ENCODE measurements at regions not wholly inside any gene's neighbourhood (a gene's known extent, or its start where the extent isn't known, plus 50 kb on each side); places are given as distances from the start of the nearest gene placed in this dataset.

DNA sequence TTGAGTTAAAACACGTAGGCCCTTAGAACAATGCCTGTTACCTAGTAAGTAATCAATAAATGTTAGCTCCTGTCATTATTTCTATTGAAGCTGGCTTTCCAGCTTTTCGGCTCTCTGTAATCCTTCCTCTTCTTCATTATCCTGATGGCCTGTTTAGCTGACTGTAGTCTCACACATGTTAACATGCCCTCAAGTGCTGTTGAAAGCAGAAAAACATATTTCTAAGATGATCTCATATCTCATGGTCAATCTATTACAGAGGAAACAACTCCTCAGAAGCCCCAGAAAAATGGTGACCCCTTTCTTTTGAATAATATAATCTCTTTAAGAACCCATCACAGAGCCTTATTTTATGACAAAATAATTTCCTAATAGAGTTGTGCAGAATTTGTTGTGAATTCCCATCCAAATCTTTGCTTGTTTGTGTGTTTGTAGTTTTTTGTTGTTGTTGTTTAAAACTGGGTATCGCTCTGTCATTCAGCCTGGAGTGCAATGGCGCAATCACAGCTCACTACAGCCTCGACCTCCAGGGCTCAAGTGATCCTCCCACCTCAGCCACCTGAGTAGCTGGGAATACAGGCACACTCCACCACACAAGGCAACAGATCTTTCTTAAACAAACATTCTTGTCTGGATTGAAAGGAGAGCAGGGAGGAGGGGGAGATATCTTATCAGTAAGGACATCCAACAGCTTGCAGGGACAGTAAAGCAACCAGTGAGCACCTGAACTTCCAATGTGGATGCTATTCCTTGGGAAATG, 242.5 kb upstream of the CAND1 start:
- H4K20me1 ChIP-seq (replicated peaks; ENCODE audit: control insufficient read depth, insufficient read depth, low read length): no peaks in the 10 kb centered on the region
- H2AFZ ChIP-seq (ENCODE audit: low read depth, low read length): no peak overlapping the region
- no peak overlapping the region for H3K9ac ChIP-seq (ENCODE audit: insufficient read depth in 1 of 2, low read depth in 2 of 2, low read length in 2 of 2)
- no peaks in the 10 kb centered on the region for H3K36me3 ChIP-seq (ENCODE audit: control insufficient read depth, insufficient read depth, low read length)
- H3K79me2 ChIP-seq (ENCODE audit: control insufficient read depth, insufficient read depth, low read length): no peaks in the 10 kb centered on the region
- no TSS peak for BruUV-seq (replicated peaks)
- in situ Hi-C loops (cut with MboI): no loop called here
- intact Hi-C loops (cut with micrococcal nuclease): loop anchor here (10.0 kb wide), 1 partner anchor 198 kb away; no protein-coding TSS in a partner anchor
- ChIA-PET CTCF (ENCODE audit: low intra/inter-chr PET ratio) (no interaction called here), POLR2A (interaction anchor here (0.7 to 1.0 kb wide), 2 partner anchors 9 to 1794 kb away, joined by 3 to 4 read pairs; no protein-coding TSS in a partner anchor)
- no peaks in the 10 kb centered on the region for H3K9me1 ChIP-seq (ENCODE audit: control insufficient read depth, insufficient read depth, low read length)
- ATAC-seq: no peak
- FAIRE-seq: no peak
- H3K4me2 ChIP-seq (ENCODE audit: insufficient read depth, low read length): no peak overlapping the region
- H3K4me1 ChIP-seq (replicated peaks in 1 of 2; ENCODE audit: control insufficient read depth in 2 of 2, insufficient read depth in 2 of 2, low read length in 2 of 2): no peaks in the 10 kb centered on the region
- WGBS (ENCODE audit: insufficient coverage, low coverage, missing lambda C conversion rate): 1% methylated on average over 5 of the region's 5 CpGs
- H3K4me3 ChIP-seq: no peak overlapping the region
- H3K9me3 ChIP-seq (replicated peaks; ENCODE audit: control insufficient read depth, insufficient read depth, low read depth, low read length): no peaks in the 10 kb centered on the region
- DNase-seq (ENCODE audit: extremely low read depth in 1 of 4, low spot score in 3 of 4): no peak
- no peak overlapping the region for H3K27ac ChIP-seq (ENCODE audit: extremely low read depth, low read depth, low read length)
- H3K27me3 ChIP-seq (ENCODE audit: control insufficient read depth in 2 of 2, insufficient read depth in 2 of 2, low read length in 2 of 2): no peaks in the 10 kb centered on the region
- TF ChIP-seq PURB (CRISPR knock-in tag; IDR thresholded peaks at IDR 0.05; ENCODE audit: low read depth): no peak
- TF ChIP-seq MBD2 (IDR thresholded peaks at IDR 0.05; ENCODE audit: borderline replicate concordance, low read depth): no peak
- no peak for TF ChIP-seq ZNF785 (CRISPR knock-in tag; IDR thresholded peaks at IDR 0.05)
- TF ChIP-seq RUNX1 (IDR thresholded peaks at IDR 0.05; ENCODE audit: low read depth): no peak

DNA sequence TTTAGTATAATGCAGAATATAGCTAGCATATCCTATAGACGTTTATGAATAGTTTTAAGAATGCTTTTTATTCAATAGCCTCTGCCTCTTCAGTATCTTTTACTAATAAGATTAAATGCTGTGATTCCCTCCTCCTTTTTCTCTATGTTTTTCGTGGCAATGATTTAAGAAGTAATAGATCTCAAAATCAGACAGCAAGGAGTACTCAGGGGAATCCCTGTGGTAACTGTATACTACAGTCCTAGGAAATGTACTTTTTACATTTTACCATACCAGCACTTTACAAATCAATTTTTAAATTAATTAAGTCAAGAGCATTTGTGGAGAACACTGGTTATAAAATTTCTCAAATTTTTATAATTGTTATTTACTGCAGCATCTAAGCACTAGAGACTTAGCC, 240.6 kb upstream of the CAND1 start:
- no peak for DNase-seq (ENCODE audit: extremely low read depth in 1 of 4, low spot score in 3 of 4)
- H3K9ac ChIP-seq (ENCODE audit: insufficient read depth in 1 of 2, low read depth in 2 of 2, low read length in 2 of 2): no peak overlapping the region
- no peak for ATAC-seq
- WGBS (ENCODE audit: insufficient coverage, low coverage, missing lambda C conversion rate): 5% methylated on average over 2 of the region's 2 CpGs
- no peaks in the 10 kb centered on the region for H3K79me2 ChIP-seq (ENCODE audit: control insufficient read depth, insufficient read depth, low read length)
- no peak overlapping the region for H3K27ac ChIP-seq (ENCODE audit: extremely low read depth, low read depth, low read length)
- H3K4me2 ChIP-seq (ENCODE audit: insufficient read depth, low read length): no peak overlapping the region
- POLR2A ChIA-PET: interaction anchor here (0.6 kb wide), 2 partner anchors 136 to 1153 kb away, joined by 3 to 4 read pairs; no protein-coding TSS in a partner anchor
- H3K27me3 ChIP-seq (ENCODE audit: control insufficient read depth in 2 of 2, insufficient read depth in 2 of 2, low read length in 2 of 2): no peaks in the 10 kb centered on the region
- intact Hi-C loops (cut with micrococcal nuclease): loop anchor here (10.0 kb wide), 1 partner anchor 196 kb away; no protein-coding TSS in a partner anchor
- H3K4me3 ChIP-seq: no peak overlapping the region
- H4K20me1 ChIP-seq (replicated peaks; ENCODE audit: control insufficient read depth, insufficient read depth, low read length): no peaks in the 10 kb centered on the region
- no TSS peak for BruUV-seq (replicated peaks)
- in situ Hi-C loops (cut with MboI): no loop called here
- no peaks in the 10 kb centered on the region for H3K4me1 ChIP-seq (replicated peaks in 1 of 2; ENCODE audit: control insufficient read depth in 2 of 2, insufficient read depth in 2 of 2, low read length in 2 of 2)
- H2AFZ ChIP-seq (ENCODE audit: low read depth, low read length): no peak overlapping the region
- H3K9me1 ChIP-seq (ENCODE audit: control insufficient read depth, insufficient read depth, low read length): no peaks in the 10 kb centered on the region
- FAIRE-seq: no peak
- no peaks in the 10 kb centered on the region for H3K36me3 ChIP-seq (ENCODE audit: control insufficient read depth, insufficient read depth, low read length)
- TF ChIP-seq RB1 (IDR thresholded peaks at IDR 0.05; ENCODE audit: low read depth) (no peak), RBBP5 (IDR thresholded peaks at IDR 0.05; ENCODE audit: borderline replicate concordance, insufficient read depth, low read length, poor library complexity, severe bottlenecking) (no peak), HSF4 (CRISPR knock-in tag; IDR thresholded peaks at IDR 0.05; ENCODE audit: borderline replicate concordance) (no peak)
- no peaks in the 10 kb centered on the region for H3K9me3 ChIP-seq (replicated peaks; ENCODE audit: control insufficient read depth, insufficient read depth, low read depth, low read length)
- CTCF ChIA-PET (ENCODE audit: low intra/inter-chr PET ratio): no interaction called here

Data from K562 (cell line).